Vagina (tissue), 2 donors: ENCODE measurements at regions not wholly inside any gene's neighbourhood (a gene's known extent, or its start where the extent isn't known, plus 50 kb on each side); places are given as distances from the start of the nearest gene placed in this dataset.

Experiments used
- POLR2A ChIP-seq, 2 donors: fragments of 450-650 bp; IDR thresholded peaks; one replicate each; pipeline ENCODE4 v1.6.1; 2017; ENCODE audit warnings: antibody characterized with exemption in 2 of 2, mild to moderate bottlenecking in 2 of 2, moderate library complexity in 2 of 2
- POLR2AphosphoS5 ChIP-seq, 2 donors: sonication (generic); formaldehyde crosslinking; IDR thresholded peaks; one replicate each; pipeline ENCODE4 v1.9.0; 2017; ENCODE audit warnings: antibody characterized with exemption in 2 of 2, mild to moderate bottlenecking in 2 of 2, low read depth in 1 of 2; ENCODE audit not compliant: insufficient read depth in 1 of 2
- TF ChIP-seq, protein P1 (sequence below), 3 experiments: fragments of 450-650 bp in 2 of 3; fragments of 200-600 bp in 1 of 3; sonication (generic) in 1 of 3; IDR thresholded peaks; one replicate each; pipeline ENCODE4 v1.5.1; 2017 to 2019; ENCODE audit warnings: antibody characterized with exemption in 3 of 3, mild to moderate bottlenecking in 2 of 3, moderate library complexity in 2 of 3

GRCh38 chr5:3118340-3118739, 366.9 kb upstream of the IRX2 start:
- TF ChIP-seq, protein P1, sequence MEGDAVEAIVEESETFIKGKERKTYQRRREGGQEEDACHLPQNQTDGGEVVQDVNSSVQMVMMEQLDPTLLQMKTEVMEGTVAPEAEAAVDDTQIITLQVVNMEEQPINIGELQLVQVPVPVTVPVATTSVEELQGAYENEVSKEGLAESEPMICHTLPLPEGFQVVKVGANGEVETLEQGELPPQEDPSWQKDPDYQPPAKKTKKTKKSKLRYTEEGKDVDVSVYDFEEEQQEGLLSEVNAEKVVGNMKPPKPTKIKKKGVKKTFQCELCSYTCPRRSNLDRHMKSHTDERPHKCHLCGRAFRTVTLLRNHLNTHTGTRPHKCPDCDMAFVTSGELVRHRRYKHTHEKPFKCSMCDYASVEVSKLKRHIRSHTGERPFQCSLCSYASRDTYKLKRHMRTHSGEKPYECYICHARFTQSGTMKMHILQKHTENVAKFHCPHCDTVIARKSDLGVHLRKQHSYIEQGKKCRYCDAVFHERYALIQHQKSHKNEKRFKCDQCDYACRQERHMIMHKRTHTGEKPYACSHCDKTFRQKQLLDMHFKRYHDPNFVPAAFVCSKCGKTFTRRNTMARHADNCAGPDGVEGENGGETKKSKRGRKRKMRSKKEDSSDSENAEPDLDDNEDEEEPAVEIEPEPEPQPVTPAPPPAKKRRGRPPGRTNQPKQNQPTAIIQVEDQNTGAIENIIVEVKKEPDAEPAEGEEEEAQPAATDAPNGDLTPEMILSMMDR (IDR thresholded peaks at IDR 0.05) = no peak
- TF ChIP-seq POLR2AphosphoS5 (IDR thresholded peaks at IDR 0.05; ENCODE audit: insufficient read depth in 1 of 2, low read depth in 1 of 2) (no peak), POLR2A (IDR thresholded peaks at IDR 0.05) (no peak)
